OCI-LY1 (cell line): ENCODE measurements at regions not wholly inside any gene's neighbourhood (a gene's known extent, or its start where the extent isn't known, plus 50 kb on each side); places are given as distances from the start of the nearest gene placed in this dataset.

Experiments
- H2AFZ ChIP-seq: fragments of 200-600 bp; sonication (generic), shearing (Covaris generic); 2 replicates; pipeline ENCODE4 v1.6.0; 2014; ENCODE audit warnings: antibody characterized with exemption, mild to moderate bottlenecking, low read length
- H3F3A ChIP-seq: fragments of 200-600 bp; sonication (generic), shearing (Covaris generic); 2 replicates; pipeline ENCODE4 v1.6.0; 2014; ENCODE audit warnings: mild to moderate bottlenecking, antibody characterized with exemption, low read length, moderate library complexity; ENCODE audit not compliant: insufficient read depth
- H3K27ac ChIP-seq: fragments of 200-600 bp; sonication (generic); 2 replicates; pipeline ENCODE4 v1.5.1; 2014; ENCODE audit warnings: low read length, mixed run types, mild to moderate bottlenecking, low read depth; ENCODE audit not compliant: poor library complexity, severe bottlenecking
- H3K27me3 ChIP-seq: fragments of 200-600 bp; sonication (generic); 2 replicates; pipeline ENCODE4 v1.6.0; 2014; ENCODE audit warnings: antibody characterized with exemption, mild to moderate bottlenecking, low read length, moderate library complexity; ENCODE audit not compliant: insufficient read depth
- H3K36me3 ChIP-seq: fragments of 200-600 bp; sonication (generic); 2 replicates; pipeline ENCODE4 v1.6.1; 2014; ENCODE audit warnings: mild to moderate bottlenecking, antibody characterized with exemption, low read length, moderate library complexity, mixed read lengths; ENCODE audit not compliant: insufficient read depth
- H3K4me1 ChIP-seq: fragments of 200-600 bp; sonication (generic); 2 replicates; pipeline ENCODE4 v1.5.1; 2014; ENCODE audit warnings: mild to moderate bottlenecking, low read length, moderate library complexity; ENCODE audit not compliant: insufficient read depth, severe bottlenecking
- H3K4me2 ChIP-seq: fragments of 200-600 bp; sonication (generic), shearing (Covaris generic); 2 replicates; pipeline ENCODE4 v1.6.1; 2014; ENCODE audit warnings: low read length
- H3K4me3 ChIP-seq: fragments of 200-600 bp; sonication (generic); 2 replicates; pipeline ENCODE4 v1.5.1; 2014; ENCODE audit warnings: low read length, low read depth, mild to moderate bottlenecking, mixed read lengths; ENCODE audit not compliant: poor library complexity, severe bottlenecking
- H3K79me2 ChIP-seq: fragments of 200-600 bp; shearing (Covaris generic); 2 replicates; pipeline ENCODE4 v1.6.1; 2016; ENCODE audit warnings: mixed run types, low read length, mixed read lengths; ENCODE audit not compliant: insufficient read depth
- H3K9ac ChIP-seq: fragments of 200-600 bp; sonication (generic), shearing (Covaris generic); 2 replicates; pipeline ENCODE4 v1.6.1; 2014; ENCODE audit warnings: mild to moderate bottlenecking, low read length, mixed read lengths
- H3K9me2 ChIP-seq: fragments of 200-600 bp; sonication (generic), shearing (Covaris generic); 2 replicates; pipeline ENCODE4 v1.6.1; 2014; ENCODE audit warnings: low read depth, mild to moderate bottlenecking, low read length, mixed read lengths
- H3K9me3 ChIP-seq: fragments of 200-600 bp; shearing (Covaris generic); 2 replicates; pipeline ENCODE4 v1.6.1; 2014; ENCODE audit warnings: low read length, mixed read lengths
- H4K20me1 ChIP-seq: fragments of 200-600 bp; sonication (generic), shearing (Covaris generic); 2 replicates; pipeline ENCODE4 v1.6.0; 2016; ENCODE audit warnings: mild to moderate bottlenecking, low read length; ENCODE audit not compliant: insufficient read depth
- EZH2 ChIP-seq: fragments of 200-600 bp; sonication (generic), shearing (Covaris generic); IDR thresholded peaks from 2 replicates; pipeline ENCODE4 v1.8.0; 2017; ENCODE audit warnings: borderline replicate concordance, mixed run types, mild to moderate bottlenecking, antibody characterized with exemption, low read length, moderate library complexity, mixed read lengths
- TF ChIP-seq, protein P1 (sequence below): fragments of 200-600 bp; sonication (generic), shearing (Covaris generic); IDR thresholded peaks from 2 replicates; pipeline ENCODE4 v1.5.1; 2017; ENCODE audit warnings: mild to moderate bottlenecking, antibody characterized with exemption, low read length, moderate library complexity, mixed read lengths

DNA sequence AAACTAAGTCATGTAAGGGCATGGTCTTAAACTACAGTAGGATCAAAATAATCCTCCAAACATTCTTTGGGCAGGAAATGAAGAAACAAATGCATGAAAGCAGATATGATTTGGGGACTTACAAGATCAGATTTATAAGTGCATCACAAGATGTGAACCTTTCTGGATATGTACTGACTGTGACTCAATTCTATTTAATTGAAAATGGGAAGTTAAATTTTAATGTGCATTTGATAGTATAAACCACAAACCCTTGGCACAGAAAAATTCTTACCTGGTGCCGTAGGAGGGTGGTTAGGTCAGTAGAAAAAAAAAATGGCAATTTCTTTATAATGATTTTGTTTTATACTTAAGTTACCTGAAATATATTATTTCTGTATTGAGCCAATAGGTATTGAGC is 262.5 kb upstream of the TGFBR2 start:
- no peaks in the 10 kb centered on the region for H3F3A ChIP-seq
- H2AFZ ChIP-seq, result no peak overlapping the region
- no peak for TF ChIP-seq EZH2
- TF ChIP-seq, protein P1, sequence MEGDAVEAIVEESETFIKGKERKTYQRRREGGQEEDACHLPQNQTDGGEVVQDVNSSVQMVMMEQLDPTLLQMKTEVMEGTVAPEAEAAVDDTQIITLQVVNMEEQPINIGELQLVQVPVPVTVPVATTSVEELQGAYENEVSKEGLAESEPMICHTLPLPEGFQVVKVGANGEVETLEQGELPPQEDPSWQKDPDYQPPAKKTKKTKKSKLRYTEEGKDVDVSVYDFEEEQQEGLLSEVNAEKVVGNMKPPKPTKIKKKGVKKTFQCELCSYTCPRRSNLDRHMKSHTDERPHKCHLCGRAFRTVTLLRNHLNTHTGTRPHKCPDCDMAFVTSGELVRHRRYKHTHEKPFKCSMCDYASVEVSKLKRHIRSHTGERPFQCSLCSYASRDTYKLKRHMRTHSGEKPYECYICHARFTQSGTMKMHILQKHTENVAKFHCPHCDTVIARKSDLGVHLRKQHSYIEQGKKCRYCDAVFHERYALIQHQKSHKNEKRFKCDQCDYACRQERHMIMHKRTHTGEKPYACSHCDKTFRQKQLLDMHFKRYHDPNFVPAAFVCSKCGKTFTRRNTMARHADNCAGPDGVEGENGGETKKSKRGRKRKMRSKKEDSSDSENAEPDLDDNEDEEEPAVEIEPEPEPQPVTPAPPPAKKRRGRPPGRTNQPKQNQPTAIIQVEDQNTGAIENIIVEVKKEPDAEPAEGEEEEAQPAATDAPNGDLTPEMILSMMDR, result no peak
- no peak overlapping the region for H3K9ac ChIP-seq
- no peak overlapping the region for H3K4me2 ChIP-seq
- H3K9me2 ChIP-seq, result no peaks in the 10 kb centered on the region
- no peaks in the 10 kb centered on the region for H3K36me3 ChIP-seq
- no peaks in the 10 kb centered on the region for H3K79me2 ChIP-seq
- no peak overlapping the region for H3K4me3 ChIP-seq
- no peaks in the 10 kb centered on the region for H3K4me1 ChIP-seq
- no peak overlapping the region for H3K27ac ChIP-seq
- no peaks in the 10 kb centered on the region for H3K27me3 ChIP-seq
- no peaks in the 10 kb centered on the region for H4K20me1 ChIP-seq
- H3K9me3 ChIP-seq, result no peaks in the 10 kb centered on the region

DNA sequence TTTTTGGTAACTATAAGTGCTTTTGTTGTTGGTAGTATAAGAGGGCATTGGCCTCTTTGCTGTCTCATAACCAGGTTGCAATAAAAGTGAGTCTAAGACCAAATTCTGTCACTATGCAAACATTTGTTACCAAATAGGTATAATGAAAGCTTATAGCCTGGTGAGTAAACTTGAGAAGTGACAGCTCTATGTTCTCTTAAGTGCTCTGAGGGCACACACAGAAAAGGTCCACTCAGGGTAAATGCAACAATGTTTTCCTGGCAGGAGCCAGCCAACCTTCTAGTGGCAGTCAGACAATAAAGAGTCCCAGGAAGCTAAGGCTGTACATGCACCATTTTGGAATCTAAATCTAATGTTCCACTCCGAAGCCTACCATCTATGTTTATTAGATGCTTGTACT is 262.1 kb upstream of the TGFBR2 start:
- Histone ChIP-seq H3K4me3 (no peak overlapping the region), H3K9me3 (no peaks in the 10 kb centered on the region), H3K36me3 (no peaks in the 10 kb centered on the region), H3K9ac (no peak overlapping the region), H3K4me1 (no peaks in the 10 kb centered on the region), H2AFZ (no peak overlapping the region), H3K4me2 (no peak overlapping the region), H3K27me3 (no peaks in the 10 kb centered on the region), H3K79me2 (no peaks in the 10 kb centered on the region), H3K27ac (no peak overlapping the region), H3K9me2 (no peaks in the 10 kb centered on the region), H4K20me1 (no peaks in the 10 kb centered on the region), H3F3A (no peaks in the 10 kb centered on the region)
- TF ChIP-seq, protein P1, result no peak
- TF ChIP-seq EZH2, result no peak

DNA sequence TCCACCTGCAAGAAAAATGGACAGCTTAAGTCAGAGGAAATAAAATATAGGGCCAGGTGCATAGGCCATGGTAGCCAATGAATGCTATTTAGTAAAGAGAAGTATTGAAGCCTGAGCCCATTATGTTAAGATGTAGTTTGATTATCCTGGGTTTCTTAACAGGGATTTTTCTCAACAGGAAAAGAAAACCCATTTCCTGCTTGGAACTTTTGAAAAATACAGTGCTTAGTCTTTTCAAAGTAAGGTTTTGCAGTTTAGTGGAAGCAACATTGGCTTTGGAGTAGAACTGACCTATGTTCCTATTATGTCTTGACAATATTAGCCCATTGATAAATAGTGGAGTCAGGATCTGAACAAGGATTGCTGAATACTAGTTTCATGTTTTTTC is 259.5 kb upstream of the TGFBR2 start:
- no peaks in the 10 kb centered on the region for H3K9me2 ChIP-seq
- H3K4me1 ChIP-seq, result no peaks in the 10 kb centered on the region
- H3F3A ChIP-seq, result no peaks in the 10 kb centered on the region
- H3K79me2 ChIP-seq, result no peaks in the 10 kb centered on the region
- H3K4me3 ChIP-seq, result no peak overlapping the region
- no peak overlapping the region for H3K4me2 ChIP-seq
- H2AFZ ChIP-seq, result no peak overlapping the region
- H4K20me1 ChIP-seq, result no peaks in the 10 kb centered on the region
- TF ChIP-seq EZH2, result no peak
- TF ChIP-seq, protein P1, result no peak
- no peak overlapping the region for H3K9ac ChIP-seq
- no peaks in the 10 kb centered on the region for H3K36me3 ChIP-seq
- H3K9me3 ChIP-seq, result no peaks in the 10 kb centered on the region
- no peaks in the 10 kb centered on the region for H3K27me3 ChIP-seq
- no peak overlapping the region for H3K27ac ChIP-seq
